LoVo (cell line): ENCODE measurements at regions not wholly inside any gene's neighbourhood (a gene's known extent, or its start where the extent isn't known, plus 50 kb on each side); places are given as distances from the start of the nearest gene placed in this dataset.
A peak's percentile ranks its signal among the peaks of the same experiment; 100 is the strongest.
"Not testable (repeated sequence)": the region's sequence is repeated elsewhere in the genome, so short reads cannot be mapped to it uniquely, and the experiment has no call there.

Experiments
- DNase-seq: peaks from one replicate; pipeline ENCODE4 v3.0.0-alpha.2; 2016; ENCODE audit warnings: low spot score

DNA sequence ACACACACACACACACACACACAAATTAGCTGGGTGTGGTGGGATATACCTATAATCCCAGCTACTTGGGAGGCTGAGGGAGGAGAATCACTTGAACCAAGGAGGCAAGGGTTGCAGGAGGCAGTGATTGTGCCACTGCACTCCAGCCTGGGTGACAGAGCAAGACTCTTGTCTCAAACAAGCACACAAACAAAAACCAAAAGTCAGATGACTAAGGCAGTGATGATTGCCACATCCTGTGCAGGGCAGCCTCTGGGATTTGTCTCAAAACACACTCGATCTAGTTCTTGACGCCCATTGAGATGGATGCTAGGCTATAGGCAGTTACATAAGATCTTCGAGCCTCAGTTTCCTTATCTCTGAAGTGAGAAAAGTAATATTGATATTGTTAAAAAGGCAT lies 183.1 kb upstream of the NOTCH2NLA start:
- not testable (repeated sequence) for DNase-seq

DNA sequence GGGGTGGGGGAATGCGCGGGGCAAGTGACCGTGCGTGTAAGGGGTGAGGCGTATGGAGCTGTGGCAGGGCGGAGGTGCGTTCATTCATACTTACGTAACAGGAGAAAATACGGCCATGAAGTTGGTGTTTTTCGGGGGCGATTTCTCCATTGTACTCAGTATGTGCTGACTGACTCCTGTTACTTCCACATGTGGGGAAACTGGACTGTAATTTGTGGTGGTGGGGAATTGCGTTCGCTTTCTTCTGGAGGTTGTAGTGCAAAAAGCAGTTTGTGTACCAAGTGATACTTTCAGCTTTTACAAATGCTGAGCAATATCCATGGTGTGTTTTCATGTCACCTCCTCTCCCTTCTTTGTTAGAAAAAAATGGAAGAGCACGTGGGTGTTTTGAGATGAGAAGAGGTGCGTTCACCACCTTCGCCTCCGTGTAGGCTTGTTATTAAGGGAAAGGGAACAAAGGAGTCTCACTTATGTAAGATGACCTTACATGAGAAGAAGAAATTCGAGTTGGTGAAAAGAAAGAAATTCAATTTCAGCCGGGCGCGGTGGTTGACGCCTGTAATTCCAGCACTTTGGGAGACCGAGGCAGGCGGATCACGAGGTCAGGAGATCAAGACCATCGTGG lies 181.1 kb upstream of the NOTCH2NLA start:
- peak; percentile 81 for DNase-seq

DNA sequence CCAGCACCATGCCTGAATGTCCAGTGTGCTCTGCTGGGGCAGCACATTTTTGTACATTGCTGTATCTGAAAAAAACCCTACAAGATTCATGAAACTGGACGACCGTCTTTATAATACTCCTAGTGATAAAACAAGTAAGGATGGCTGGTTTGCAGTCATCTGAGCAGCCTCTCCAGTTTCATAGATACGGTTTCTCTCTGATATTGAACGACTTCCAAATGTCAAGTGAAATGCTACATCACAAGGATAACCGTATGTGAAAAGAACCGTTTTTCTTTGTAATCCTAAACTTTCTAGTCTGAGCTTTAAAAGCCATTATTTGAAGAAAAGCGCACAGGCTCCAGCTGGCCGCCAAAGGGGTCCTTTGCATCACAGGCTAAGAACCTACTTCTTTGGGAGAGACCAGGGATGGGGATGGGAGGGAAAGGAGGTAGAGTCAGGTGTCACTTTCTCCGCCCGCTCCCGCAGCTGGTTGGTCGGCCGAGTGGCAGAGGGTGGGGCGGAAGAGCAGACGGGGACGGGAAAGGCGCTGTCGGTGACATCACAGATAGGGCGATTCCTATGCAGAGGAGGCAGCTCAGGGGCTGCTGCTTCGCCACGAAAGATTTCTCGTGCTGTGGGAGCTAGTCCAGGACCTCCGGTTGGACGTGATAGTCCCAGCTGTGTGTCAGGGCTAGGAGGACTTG lies 180.4 kb upstream of the NOTCH2NLA start:
- DNase-seq: peak; percentile 59

DNA sequence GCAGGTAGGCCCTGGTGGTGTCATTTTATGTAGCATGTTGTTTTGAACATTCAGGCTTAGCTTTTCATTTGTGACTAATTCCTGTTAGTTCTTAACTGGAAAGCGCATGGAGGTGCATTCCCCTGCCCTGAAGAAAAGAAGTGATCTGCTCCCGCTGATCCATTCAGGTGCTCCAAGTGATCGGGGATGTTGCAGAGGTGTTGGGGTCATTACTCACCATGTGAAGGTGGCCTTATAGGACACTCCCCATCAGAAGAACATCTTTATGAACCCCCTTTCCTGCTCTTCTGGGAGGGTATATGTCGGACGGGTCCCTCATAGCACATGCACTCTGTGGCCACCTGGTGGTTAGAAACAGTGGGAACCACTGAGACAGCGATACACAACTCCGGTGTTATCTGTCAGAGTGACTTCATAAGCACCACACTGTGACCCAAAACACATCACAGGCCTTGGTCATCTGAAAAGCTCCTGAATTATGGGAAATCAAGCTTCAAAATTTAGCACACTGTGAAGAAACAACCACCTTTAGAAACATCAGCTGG lies 172.5 kb upstream of the NOTCH2NLA start:
- DNase-seq: not testable (repeated sequence)

DNA sequence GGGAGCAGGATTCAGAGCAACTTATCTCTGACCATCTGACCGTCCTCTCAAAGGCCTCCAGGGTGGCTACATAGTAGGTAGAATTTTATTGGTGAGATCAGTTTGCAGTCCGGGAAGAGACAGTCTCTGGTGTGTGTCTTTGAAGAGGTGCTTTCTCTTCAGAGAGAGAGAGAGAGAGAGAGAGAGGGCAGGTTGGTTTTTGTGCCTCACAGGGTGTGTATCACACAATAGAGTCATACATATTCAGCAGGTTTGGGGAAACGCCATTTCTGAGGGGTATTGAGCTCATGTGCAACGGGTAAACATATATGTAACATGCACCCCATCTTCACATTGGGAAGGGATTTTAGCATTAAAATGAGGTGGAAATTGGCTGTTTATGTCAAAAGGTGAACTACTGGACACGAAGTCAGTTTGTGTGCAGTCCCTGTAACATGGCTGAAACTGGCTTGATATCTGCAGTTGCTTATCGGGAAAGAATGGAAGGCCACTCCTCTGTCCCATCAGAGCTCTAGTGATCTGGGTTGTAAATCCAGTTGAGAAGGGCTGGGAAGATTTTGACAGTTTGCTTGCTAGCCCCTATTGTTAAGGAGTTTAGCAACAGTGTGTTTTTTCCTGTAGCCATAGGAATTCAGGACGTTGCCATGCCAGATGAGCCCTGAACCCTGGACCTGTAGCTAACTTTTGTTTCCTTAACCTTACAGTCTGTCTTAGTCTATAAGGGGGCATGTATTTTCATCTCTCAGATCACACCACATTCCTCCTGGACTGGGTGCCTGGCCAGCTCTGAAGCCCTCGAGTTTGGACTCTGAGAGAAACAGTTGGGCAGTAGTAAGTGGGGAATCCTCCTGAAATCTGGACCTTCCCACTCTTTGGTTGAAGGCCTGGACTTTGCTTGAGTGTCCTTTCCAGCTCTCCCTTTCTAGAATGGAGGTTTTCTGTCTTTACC lies 171.6 kb upstream of the NOTCH2NLA start:
- DNase-seq: not testable (repeated sequence)

DNA sequence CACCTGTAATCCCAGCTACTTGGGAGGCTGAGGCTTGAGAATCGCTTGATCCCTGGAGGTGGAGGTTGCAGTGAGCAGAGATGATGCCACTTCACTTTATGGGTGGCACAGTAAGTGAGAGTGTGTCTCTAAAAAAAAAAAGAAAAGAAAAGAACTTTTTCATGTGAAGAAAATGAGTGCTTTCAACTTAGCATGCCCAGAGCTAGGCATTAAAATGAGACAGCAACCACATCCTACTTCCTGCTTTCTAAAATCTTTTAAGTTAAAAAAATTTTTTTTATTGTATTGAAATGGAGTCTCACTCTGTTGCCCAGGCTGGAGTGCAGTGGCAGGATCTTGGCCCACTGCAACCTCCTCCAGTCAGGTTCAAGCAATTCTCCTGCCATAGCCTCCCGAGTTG lies 170.4 kb upstream of the NOTCH2NLA start:
- DNase-seq: not testable (repeated sequence)

DNA sequence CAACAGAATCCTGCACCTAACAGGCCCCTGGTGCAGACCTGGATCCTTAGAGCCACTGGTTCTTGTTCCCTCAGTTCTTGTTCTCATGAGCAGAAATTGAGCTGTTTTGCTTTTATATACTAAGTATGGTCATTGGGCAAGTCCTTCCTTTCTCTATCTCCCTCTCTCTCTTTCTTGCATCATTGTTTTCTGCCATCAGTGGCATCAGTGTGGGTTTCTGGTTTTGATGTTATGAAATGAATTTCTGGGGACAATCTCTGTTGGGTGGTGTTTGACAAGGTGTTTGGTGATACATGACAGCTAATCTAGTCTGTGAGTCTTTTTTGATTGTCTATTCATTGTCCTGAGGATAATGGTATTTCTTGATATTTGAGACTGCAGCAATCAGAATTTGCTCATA lies 168.0 kb upstream of the NOTCH2NLA start:
- not testable (repeated sequence) for DNase-seq

DNA sequence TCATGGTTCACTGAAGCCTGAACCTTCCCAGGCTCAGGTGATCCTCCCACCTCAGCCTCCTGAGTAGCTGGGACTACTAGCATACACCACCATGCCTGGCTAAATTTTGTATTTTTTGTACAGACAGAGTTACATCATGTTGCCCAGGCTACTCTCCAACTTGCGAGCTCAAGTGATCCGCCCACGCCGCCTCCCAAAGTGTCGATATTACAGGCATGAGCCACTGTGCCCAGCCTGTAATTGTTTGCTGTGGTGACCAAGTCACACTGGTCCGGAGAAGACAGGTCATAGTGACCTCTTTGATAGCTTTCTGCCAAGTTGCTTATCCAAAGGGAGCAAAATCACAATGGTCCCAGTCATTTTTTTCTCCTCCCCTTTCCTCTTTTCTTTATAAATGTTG lies 167.4 kb upstream of the NOTCH2NLA start:
- not testable (repeated sequence) for DNase-seq

DNA sequence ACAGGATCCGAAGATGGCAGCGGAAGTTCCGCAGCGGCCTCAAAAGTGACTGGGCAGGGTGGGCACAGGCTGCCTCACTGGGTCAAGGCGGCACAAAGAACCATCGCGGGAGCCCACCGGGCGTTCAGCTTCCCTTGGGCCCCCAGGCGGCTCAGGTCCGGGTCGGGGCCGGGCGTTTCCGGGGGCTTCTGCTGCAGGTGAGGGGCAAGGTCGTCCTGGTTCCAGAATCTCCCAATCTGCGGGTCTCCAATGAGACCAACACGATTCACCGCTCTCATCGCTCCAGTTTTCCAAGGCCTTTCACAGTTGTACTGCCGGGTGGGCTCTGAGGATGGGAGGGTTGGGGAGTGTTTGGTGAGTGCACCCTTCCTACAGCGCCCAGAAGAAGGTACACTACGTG lies 165.0 kb upstream of the NOTCH2NLA start:
- not testable (repeated sequence) for DNase-seq

DNA sequence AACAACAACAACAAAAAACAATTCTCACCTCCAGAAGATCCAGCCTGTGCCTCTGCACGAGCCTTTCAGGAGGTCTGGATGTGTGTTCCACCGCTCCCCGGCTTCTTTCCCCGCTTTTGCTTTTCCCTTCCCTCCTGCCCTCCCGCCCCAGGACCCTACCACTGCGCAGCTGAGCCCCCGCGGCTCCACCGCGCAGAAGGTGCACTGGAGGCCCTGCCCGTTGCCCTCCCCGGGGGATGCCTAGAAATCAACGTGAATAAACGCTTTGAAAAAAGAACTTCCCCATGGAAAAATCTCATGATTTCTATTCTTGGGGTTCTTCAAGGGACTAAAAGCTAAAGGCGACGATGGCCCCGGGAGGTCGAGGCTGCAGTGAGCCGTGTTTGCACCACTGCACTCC lies 164.3 kb upstream of the NOTCH2NLA start:
- not testable (repeated sequence) for DNase-seq

DNA sequence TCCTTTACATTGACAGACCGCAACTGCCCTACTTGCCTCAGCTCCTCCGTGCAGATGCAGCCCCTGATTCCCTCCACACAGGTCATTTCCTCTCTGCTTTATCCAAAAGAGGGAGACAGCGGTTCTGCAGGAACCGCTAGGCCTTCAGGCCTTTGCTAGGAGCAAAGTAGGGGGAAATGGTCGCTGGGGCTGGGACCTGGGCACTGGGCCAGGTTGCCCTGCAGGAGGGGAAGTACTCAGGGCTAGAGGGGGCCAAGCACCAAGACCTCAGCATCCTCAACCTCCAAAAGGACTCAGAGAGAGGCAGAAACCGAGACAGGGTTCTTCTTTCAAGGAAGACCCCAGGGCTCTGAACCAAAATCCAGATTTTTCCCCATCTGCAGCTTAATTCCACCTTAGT lies 160.4 kb upstream of the NOTCH2NLA start:
- DNase-seq: not testable (repeated sequence)

DNA sequence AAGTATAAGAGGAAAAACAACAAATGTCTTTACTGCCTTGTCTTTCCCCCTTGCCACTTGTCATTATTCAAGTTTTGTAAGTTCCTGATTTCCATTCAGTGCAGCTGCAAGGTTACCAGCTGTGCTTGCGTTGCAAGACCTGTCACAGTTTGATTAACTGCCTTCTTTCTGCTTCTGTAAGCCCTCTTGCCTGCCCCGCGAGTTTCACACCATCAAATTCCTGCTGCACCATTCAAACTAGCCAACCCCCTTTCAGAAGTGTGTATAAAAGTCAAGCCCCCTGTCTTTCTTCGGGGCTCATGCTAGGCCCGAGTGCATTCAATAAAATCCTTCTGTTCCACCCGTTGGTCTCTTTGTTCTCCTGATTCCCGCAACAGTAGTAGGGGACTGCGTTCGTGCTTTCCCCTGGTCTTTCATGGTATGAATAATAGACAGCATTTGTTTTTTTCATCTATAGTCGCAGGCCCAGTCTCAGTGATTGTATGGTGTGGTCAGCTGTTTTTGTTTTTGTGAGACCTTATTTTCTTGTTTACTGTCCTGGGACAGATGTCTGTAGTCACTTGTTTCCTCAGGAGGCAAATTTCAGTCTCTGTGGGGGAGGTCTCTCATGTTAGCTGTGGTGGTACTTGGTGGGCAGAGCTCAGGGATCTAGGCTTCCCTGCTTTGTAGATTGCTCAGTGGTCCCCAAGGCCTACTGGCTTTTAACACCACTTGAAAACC lies 159.1 kb upstream of the NOTCH2NLA start:
- DNase-seq: not testable (repeated sequence)

DNA sequence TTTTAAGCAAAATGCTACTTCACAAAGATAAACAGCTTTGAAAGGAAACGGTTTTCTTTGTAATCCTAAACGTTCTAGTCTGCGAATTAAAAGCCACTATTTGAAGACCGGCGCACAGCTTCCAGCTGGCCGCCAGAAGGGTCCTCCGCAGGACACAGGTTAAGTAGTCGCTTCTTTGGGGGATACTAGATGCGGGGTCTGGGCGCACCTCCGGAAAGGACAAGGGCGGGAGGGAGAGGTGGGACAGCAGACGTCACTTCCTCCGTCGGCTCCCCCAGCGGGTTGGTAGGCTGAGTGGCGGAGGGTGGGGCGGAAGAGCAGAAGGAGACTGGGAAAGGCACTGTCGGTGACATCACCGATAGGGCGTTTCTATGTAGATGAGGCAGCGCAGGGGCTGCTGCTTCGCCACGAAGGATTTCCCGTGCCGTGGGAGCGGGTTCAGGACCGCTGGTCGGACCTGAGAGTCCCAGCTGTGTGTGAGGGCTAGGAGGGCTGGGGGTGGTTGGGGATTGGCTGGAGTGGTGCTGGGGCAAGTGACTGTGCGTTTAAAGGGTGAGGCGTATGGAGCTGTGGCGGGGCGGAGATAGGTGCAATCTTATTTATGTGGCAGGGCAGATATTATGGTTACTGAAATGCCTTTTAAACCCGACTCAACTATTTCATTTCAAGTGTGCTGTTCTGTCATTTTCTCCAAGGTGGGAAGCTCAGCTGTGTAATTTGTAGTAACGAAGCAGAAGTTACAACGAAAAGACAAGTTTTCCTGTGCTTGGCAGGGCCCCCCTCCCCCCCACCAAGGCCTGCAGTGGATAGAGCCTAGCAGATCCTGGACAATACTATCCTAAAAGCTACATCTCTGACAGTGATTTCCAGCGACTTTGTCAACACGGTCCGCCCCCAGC lies 158.3 kb upstream of the NOTCH2NLA start:
- DNase-seq: peak; percentile 85

DNA sequence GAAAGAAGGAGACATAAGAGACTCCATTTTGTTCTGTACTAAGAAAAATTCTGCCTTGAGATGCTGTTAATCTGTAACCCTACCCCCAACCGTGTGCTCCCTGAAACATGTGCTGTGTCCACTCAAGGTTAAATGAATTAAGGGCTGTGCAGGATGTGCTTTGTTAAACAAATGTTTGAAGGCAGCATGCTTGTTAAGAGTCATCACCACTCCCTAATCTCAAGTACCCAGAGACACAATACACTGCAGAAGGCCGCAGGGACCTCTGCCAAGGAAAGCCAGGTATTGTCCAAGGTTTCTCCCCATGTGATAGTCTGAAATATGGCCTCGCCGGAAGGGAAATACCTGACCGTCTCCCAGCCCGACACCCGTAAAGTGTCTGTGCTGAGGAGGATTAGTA lies 152.4 kb upstream of the NOTCH2NLA start:
- not testable (repeated sequence) for DNase-seq

DNA sequence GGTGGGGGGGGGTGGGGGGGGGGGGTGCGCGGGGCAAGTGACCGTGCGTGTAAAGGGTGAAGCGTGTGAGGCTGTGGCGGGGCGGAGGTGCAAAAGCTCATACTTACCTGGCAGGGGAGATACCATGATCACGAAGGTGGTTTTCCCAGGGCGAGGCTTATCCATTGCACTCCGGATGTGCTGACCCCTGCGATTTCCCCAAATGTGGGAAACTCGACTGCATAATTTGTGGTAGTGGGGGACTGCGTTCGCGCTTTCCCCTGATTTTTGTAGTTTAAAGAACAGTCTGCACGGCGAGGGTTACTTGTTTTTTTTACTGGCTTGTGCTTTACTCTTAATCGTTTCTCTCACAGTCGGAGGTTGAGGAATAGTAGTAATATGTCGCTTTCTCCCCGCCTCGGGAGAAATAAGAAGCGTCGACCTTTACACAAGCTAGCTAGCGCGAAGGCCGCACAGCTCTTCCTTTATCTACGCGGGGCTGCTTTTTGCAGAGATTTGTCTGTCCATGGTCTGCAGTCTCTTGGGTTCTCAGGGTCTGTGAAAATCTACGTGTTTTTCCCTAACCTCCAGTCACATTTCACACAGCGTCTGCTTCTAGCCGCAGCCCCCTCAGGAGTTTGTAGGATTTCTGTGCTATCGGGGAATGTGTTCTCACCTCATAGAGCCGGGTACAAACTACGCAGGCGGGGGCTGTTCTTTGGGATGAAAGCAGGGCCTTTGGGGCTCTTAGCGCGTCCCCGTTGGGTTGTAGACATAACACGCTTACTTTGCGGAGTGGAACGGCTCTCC lies 148.1 kb upstream of the NOTCH2NLA start:
- peak; percentile 94 for DNase-seq

DNA sequence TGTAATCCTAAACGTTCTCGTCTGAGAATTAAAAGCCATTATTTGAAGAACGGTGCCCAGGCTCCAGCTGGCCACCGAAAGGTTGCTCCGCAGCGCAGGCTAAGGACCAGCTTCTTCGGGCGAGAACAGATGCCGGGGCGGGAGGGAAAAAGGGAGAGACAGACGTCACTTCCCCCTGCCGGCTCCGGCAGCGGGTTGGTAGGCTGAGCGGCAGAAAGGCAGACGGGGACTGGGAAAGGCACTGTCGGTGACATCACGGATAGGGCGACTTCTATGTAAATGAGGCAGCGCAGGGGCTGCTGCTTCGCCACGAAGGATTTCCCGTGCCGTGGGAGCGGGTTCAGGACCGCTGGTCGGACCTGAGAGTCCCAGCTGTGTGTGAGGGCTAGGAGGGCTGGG lies 147.5 kb upstream of the NOTCH2NLA start:
- peak; percentile 34 for DNase-seq

DNA sequence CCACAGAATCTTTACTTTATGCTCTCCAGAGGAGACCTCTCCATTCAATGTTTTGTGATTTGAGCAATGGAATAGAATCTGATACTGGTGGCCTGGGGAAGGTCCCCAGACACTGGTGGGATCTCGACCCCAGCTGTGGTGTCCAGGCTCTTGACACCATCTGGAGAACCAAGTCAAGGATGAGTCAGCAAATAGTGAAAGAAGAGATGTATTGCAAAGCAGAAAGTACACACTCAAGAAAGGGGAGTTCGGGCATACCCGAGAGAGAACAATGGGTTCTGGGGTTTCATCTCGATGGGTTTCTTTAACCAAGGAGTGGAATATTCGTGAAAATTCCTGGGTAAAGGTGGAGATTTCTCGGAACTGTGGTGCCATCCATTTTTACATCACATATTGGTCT lies 146.3 kb upstream of the NOTCH2NLA start:
- not testable (repeated sequence) for DNase-seq

DNA sequence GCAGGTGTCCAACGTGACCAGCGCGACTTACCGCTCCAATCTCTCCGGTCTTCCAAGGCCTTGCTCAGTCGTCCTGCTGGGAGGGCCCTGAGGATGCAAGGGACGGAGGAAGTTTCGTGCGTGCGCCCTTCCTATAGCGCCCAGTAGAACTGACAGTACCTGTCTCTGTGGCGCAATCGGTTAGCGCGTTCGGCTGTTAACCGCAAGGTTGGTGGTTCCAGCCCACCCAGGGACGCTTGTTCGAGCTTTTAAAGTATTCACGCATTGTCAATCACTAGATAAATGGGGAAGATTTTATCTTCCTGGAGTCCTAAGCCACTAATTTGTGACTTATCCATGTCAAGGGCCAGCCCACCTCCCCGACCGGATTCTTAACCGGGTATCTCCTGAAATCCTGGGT lies 141.1 kb upstream of the NOTCH2NLA start:
- peak; percentile 48 for DNase-seq

DNA sequence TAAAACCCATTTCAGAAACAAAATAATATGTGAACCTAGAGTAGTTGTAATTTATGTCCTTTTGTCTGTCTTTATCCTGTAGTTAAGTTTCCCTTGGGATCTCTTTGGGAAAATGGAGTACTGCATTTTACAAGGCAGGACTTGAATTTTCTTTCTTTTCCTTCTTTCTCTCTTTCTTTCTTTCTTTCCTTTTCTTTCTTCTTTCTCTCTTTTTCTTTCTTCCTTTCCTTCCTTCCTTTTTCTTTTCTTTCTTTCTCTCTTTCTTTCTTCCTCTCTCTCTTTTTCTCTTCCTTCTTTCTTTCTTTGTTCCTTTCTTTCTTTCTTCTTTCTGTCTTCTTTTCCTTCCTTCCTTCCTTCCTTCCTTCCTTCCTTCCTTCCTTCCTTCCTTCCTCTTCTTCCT lies 126.6 kb upstream of the NOTCH2NLA start:
- DNase-seq: not testable (repeated sequence)

DNA sequence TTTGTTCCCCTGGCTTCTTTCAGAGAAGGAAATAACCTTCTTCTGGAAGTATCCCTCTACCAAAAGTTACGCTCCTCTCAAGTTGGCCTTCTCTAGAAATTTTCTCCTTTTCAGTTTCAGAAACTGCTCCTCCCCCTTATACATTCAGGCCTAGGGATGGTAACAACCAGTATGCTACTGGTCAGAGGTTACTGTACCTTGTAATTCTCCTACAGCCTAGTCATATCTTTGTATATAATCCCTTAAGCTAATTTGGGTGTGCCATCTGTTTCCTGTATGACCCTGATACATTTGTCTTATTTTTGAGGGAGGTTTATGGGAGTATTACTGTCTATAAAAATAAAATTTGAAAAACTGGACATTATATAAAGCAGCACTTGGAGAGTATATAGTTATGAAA lies 98.0 kb upstream of the NOTCH2NLA start:
- DNase-seq: not testable (repeated sequence)
